GM06990 (cell line): ENCODE measurements at regions not wholly inside any gene's neighbourhood (a gene's known extent, or its start where the extent isn't known, plus 50 kb on each side); places are given as distances from the start of the nearest gene placed in this dataset.

Experiments used
- DNase-seq: peaks from one replicate; pipeline ENCODE4 v3.0.0-alpha.2; 2011; ENCODE audit not compliant: insufficient read length; ENCODE audit errors: extremely low read depth
- H3K27me3 ChIP-seq: replicated peaks from 2 replicates; pipeline ENCODE4 v1.6.0; 2011; ENCODE audit warnings: low read length; ENCODE audit not compliant: control insufficient read depth, insufficient read depth
- H3K36me3 ChIP-seq: 2 replicates; pipeline ENCODE4 v1.5.1; 2011; ENCODE audit warnings: low read length; ENCODE audit not compliant: control insufficient read depth, insufficient read depth
- H3K4me3 ChIP-seq: replicated peaks from 2 replicates; pipeline ENCODE4 v1.5.1; 2011; ENCODE audit warnings: low read depth, mild to moderate bottlenecking, control low read depth, low read length
- CTCF ChIP-seq: IDR thresholded peaks from 2 replicates; pipeline ENCODE4 v1.5.1; 2011; ENCODE audit warnings: low read length, control low read depth, mild to moderate bottlenecking, inconsistent platforms; ENCODE audit not compliant: insufficient read depth, poor library complexity, severe bottlenecking

- H3K27me3 ChIP-seq: no peaks in the 10 kb centered on the region
- no peaks in the 10 kb centered on the region for H3K36me3 ChIP-seq
- no peak for TF ChIP-seq CTCF
- H3K4me3 ChIP-seq: no peak overlapping the region
- DNase-seq: no peak
These were observed 369.9 kb downstream of the CDH26 start for GRCh38 chr20:60327971-60328660.

- no peaks in the 10 kb centered on the region for H3K36me3 ChIP-seq
- H3K4me3 ChIP-seq: no peak overlapping the region
- no peak for TF ChIP-seq CTCF
- DNase-seq: no peak
- H3K27me3 ChIP-seq: no peaks in the 10 kb centered on the region
These were observed 372.2 kb downstream of the CDH26 start for GRCh38 chr20:60330461-60330860.

- DNase-seq: no peak
- no peak for TF ChIP-seq CTCF
- no peak overlapping the region for H3K4me3 ChIP-seq
- no peaks in the 10 kb centered on the region for H3K27me3 ChIP-seq
- H3K36me3 ChIP-seq: no peaks in the 10 kb centered on the region
These were observed 373.6 kb downstream of the CDH26 start for GRCh38 chr20:60331688-60332300.

- Histone ChIP-seq H3K4me3 (no peak overlapping the region), H3K27me3 (no peaks in the 10 kb centered on the region), H3K36me3 (no peaks in the 10 kb centered on the region)
- no peak for DNase-seq
- TF ChIP-seq CTCF: no peak
These were observed 374.3 kb downstream of the CDH26 start for GRCh38 chr20:60332523-60332922.

GRCh38 chr20:60334911-60335310 is 376.7 kb downstream of the CDH26 start:
- no peaks in the 10 kb centered on the region for H3K36me3 ChIP-seq
- no peaks in the 10 kb centered on the region for H3K27me3 ChIP-seq
- DNase-seq: no peak
- TF ChIP-seq CTCF: no peak
- H3K4me3 ChIP-seq: no peak overlapping the region
